PC-9 (cell line): ENCODE measurements at regions not wholly inside any gene's neighbourhood (a gene's known extent, or its start where the extent isn't known, plus 50 kb on each side); places are given as distances from the start of the nearest gene placed in this dataset.

Source experiments
- CTCF ChIP-seq: fragments of 200-600 bp; sonication (generic); conservative IDR thresholded peaks from 2 replicates; pipeline ENCODE4 v1.6.1; 2017; ENCODE audit warnings: mixed run types, antibody characterized with exemption, mild to moderate bottlenecking, moderate library complexity
- EZH2 ChIP-seq: fragments of 200-600 bp; sonication (generic); IDR thresholded peaks from 2 replicates; pipeline ENCODE4 v1.8.0; 2017; ENCODE audit warnings: antibody characterized with exemption, low read depth

DNA sequence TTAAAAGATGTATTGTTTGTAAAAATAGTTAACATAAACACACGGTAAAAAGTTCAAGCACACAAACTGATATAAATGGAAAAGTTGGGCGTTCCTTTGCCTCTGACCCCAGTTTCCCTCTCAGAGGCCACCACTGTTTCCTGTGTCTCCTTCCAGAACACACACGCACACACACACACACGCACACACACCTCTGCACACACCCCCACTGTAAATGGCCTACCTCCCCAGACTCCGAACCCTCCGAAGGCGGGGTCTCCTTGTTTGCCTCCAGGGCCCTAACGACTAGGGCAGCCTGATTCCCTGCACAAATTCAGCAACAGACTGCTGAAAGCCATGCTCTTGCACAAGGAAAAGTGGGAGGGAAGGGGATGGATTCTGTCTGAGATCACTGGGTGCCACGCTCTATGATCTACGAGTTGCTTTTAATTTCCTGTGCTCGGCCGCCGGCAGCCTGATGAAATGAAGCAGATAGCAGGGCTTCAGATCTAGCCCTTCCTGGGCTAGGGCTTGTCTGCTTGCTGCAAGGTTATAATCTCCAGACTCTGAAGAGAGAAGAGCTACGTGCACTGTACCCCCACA, 184.0 kb upstream of the IL12B start:
- no peak for TF ChIP-seq CTCF
- TF ChIP-seq EZH2, result no peak
